ENCODE measurements at regions not wholly inside any gene's neighbourhood (a gene's known extent, or its start where the extent isn't known, plus 50 kb on each side); places are given as distances from the start of the nearest gene placed in this dataset.

- TF ChIP-seq CTCF (IDR thresholded peaks at IDR 0.05): no peak
- TF ChIP-seq HMGXB4 (CRISPR knock-in tag; IDR thresholded peaks at IDR 0.05; ENCODE audit: borderline replicate concordance): no peak
- no peak for TF ChIP-seq POLR2A (IDR thresholded peaks at IDR 0.05; ENCODE audit: low read length)
- TF ChIP-seq USF2 (IDR thresholded peaks at IDR 0.05): no peak
- no peak for TF ChIP-seq TP53 (CRISPR knock-in tag; IDR thresholded peaks at IDR 0.05)
- no peak for TF ChIP-seq EP300 (IDR thresholded peaks at IDR 0.05)
- TF ChIP-seq CEBPB (IDR thresholded peaks at IDR 0.05): no peak
- no peak for TF ChIP-seq SMC3 (IDR thresholded peaks at IDR 0.05)
- TF ChIP-seq CHD2 (IDR thresholded peaks at IDR 0.05; ENCODE audit: low read length, partially characterized antibody): no peak
- TF ChIP-seq RFX5 (IDR thresholded peaks at IDR 0.05): no peak
These were observed 272.7 kb downstream of the RPLP1 start for GRCh38 chr15:69725275-69725674.
